ENCODE measurements at regions not wholly inside any gene's neighbourhood (a gene's known extent, or its start where the extent isn't known, plus 50 kb on each side); places are given as distances from the start of the nearest gene placed in this dataset.
"Not testable (repeated sequence)": the region's sequence is repeated elsewhere in the genome, so short reads cannot be mapped to it uniquely, and the experiment has no call there.

DNA sequence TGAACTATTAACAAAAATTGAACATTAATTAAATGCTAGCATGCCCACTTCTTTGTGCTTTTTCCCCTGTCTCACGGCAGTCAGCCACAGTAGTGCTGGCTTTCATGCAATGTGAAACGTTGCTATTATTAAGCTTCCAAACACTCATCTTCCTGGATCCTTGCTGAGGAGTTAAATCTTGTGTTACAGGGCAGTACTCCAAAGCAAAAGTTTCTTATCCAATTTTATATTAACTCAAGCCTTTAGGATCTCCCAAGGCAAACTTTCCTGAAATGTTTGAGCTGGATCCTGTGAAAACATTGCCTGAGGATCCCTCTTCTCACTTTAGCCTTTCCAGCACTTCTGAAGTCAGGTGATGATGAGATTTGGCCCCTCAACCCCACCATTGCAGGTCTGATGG lies 1454.8 kb downstream of the FSTL5 start:
- ChIA-PET CTCF (interaction anchor here (1.2 kb wide), 1 partner anchor 8 kb away, joined by 3 read pairs; no protein-coding TSS in a partner anchor), POLR2A (no interaction called here)
- DNase-seq (ENCODE audit: extremely low spot score), result no peak
- TF ChIP-seq, protein P1, sequence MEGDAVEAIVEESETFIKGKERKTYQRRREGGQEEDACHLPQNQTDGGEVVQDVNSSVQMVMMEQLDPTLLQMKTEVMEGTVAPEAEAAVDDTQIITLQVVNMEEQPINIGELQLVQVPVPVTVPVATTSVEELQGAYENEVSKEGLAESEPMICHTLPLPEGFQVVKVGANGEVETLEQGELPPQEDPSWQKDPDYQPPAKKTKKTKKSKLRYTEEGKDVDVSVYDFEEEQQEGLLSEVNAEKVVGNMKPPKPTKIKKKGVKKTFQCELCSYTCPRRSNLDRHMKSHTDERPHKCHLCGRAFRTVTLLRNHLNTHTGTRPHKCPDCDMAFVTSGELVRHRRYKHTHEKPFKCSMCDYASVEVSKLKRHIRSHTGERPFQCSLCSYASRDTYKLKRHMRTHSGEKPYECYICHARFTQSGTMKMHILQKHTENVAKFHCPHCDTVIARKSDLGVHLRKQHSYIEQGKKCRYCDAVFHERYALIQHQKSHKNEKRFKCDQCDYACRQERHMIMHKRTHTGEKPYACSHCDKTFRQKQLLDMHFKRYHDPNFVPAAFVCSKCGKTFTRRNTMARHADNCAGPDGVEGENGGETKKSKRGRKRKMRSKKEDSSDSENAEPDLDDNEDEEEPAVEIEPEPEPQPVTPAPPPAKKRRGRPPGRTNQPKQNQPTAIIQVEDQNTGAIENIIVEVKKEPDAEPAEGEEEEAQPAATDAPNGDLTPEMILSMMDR (IDR thresholded peaks at IDR 0.05; ENCODE audit: control extremely low read depth, extremely low read depth, low read depth, missing control alignments), result no peak

DNA sequence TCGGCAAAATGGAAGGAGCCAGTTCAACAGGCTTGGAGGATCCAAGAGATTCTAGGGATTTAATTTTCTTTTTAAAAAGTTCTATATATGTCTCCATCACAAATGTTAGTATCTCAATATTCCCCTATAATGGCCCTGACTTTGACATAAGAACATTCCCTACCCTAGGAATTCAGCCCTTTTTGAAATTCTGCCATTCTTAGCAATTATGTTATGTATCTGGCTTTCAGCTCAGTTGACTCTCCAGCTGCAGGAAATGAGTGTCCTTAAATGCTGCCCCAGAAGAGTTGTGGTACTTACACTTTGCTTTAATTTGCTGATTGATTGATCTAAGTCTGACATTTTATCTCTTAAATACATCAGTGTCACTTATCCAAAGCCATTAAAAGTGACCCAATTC lies 1454.3 kb downstream of the FSTL5 start:
- TF ChIP-seq, protein P1 (IDR thresholded peaks at IDR 0.05; ENCODE audit: control extremely low read depth, extremely low read depth, low read depth, missing control alignments), result no peak
- ChIA-PET CTCF (interaction anchor here (1.2 kb wide), 1 partner anchor 8 kb away, joined by 3 read pairs; no protein-coding TSS in a partner anchor), POLR2A (no interaction called here)
- DNase-seq (ENCODE audit: extremely low spot score), result no peak

- no peak for DNase-seq (ENCODE audit: extremely low spot score)
- CTCF ChIA-PET, result interaction anchor here (0.8 kb wide), 1 partner anchor 1231 kb away, joined by 3 read pairs; no protein-coding TSS in a partner anchor
- TF ChIP-seq, protein P1 (IDR thresholded peaks at IDR 0.05; ENCODE audit: control extremely low read depth, extremely low read depth, low read depth, missing control alignments), result no peak
- POLR2A ChIA-PET, result no interaction called here
Observed at GRCh38 chr4:160716551-160716950, 1447.2 kb downstream of the FSTL5 start.

DNA sequence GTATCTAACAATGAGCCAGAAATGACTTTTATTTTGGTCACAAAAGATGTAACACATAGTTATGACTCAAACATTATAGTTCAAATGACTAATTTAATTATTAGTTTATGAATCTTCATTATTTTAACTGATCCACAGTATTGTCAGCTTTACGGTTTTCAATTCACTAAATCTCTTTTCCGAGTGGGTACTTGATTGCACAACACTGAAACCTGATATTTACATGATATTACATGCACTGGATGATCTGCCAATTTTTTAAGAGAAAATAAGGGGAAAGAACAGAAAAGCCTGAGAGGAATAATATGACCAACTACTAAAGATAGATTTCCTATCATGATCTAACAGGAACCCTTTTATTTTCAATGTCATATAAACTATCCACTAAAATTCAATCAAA lies 1446.0 kb downstream of the FSTL5 start:
- POLR2A ChIA-PET, result no interaction called here
- CTCF ChIA-PET, result interaction anchor here (0.9 kb wide), 1 partner anchor 9 kb away, joined by 3 read pairs; no protein-coding TSS in a partner anchor
- no peak for DNase-seq (ENCODE audit: extremely low spot score)
- TF ChIP-seq, protein P1 (IDR thresholded peaks at IDR 0.05; ENCODE audit: control extremely low read depth, extremely low read depth, low read depth, missing control alignments), result no peak

DNA sequence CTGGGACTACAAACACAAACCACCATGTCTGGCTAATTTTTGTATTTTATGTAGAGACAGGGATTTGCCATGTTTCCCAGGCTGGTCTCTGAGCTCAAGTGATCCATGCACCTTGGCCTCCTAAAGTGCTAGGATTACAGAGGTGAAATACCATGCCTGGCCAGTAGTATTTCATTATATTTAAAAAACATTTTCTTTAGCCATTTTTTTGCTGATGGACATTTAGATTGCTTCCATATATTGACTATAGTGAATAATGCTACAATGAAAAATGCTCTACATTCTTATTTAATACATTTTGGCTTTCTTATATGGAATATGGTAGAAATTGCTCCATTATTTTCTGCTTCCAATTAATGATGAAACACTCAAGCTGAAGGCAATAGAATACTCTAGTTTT lies 1439.7 kb downstream of the FSTL5 start:
- CTCF ChIA-PET, result interaction anchor here (1.1 to 2.1 kb wide), 3 partner anchors 10 to 32 kb away, joined by 3 to 4 read pairs (median 3); no protein-coding TSS in a partner anchor
- POLR2A ChIA-PET, result no interaction called here
- no peak for DNase-seq (ENCODE audit: extremely low spot score)
- TF ChIP-seq, protein P1 (IDR thresholded peaks at IDR 0.05; ENCODE audit: control extremely low read depth, extremely low read depth, low read depth, missing control alignments), result no peak

DNA sequence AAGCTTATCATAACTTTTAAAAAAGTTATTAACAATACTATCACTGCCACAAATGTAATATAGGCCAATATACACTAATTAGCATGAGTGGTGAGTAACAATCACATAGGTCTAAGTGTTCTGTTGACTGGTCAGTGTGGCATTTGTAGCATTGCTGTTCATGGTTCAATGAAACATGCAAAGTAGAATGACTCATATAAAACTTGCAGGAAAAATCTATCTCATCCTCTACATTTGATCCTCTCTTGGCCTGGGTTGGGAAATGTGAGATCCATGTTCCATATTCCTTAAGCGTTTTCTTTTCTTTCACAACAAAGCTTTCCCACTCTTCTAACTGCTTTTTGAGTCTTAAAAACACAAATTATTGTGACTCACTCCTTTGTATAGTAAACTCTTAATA lies 1418.7 kb downstream of the FSTL5 start:
- DNase-seq (ENCODE audit: extremely low spot score), result no peak
- ChIA-PET CTCF (no interaction called here), POLR2A (no interaction called here)
- TF ChIP-seq, protein P1 (IDR thresholded peaks at IDR 0.05; ENCODE audit: control extremely low read depth, extremely low read depth, low read depth, missing control alignments), result no peak

DNA sequence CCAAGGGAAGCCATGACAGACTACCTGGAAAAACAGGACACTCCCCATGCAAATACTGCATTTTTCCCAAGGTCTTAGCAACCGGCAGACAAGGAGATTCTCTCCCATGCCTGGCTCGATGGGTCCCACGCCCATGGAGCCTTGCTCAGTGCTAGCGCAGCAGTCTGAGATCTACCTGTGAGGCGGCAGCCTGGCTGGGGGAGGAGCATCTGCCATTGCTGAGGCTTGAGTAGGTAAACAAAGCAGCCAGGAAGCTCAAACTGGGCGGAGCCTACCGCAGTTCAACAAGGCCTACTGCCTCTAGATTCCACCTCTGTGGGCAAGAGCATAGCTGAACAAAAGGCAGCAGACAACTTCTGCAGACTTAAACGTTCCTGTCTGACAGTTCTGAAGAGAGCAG lies 1417.2 kb downstream of the FSTL5 start:
- DNase-seq (ENCODE audit: extremely low spot score); POLR2A ChIA-PET: not testable (repeated sequence)
- CTCF ChIA-PET, result interaction anchor here (1.3 kb wide), 2 partner anchors 10 to 18 kb away, joined by 3 read pairs; no protein-coding TSS in a partner anchor
